ENCODE measurements at regions not wholly inside any gene's neighbourhood (a gene's known extent, or its start where the extent isn't known, plus 50 kb on each side); places are given as distances from the start of the nearest gene placed in this dataset.
"Not testable (repeated sequence)": the region's sequence is repeated elsewhere in the genome, so short reads cannot be mapped to it uniquely, and the experiment has no call there.

GRCh38 chr1:213619026-213619425 is 368.7 kb upstream of the PROX1 start:
- ATAC-seq (no peak), DNase-seq (no peak)
- intact Hi-C loops (cut with DNase I) = no loop called here
- H3K4me3 ChIP-seq = no peak overlapping the region
- H3K27ac ChIP-seq = no peak overlapping the region
- no peaks in the 10 kb centered on the region for H3K4me1 ChIP-seq
- H3K36me3 ChIP-seq = no peaks in the 10 kb centered on the region
- TF ChIP-seq CTCF (IDR thresholded peaks at IDR 0.05) = no peak
- peaks cover 0 to 14% of the 10 kb centered on the region in 2 donors for H3K27me3 ChIP-seq
- H3K9me3 ChIP-seq = no peaks in the 10 kb centered on the region

- ATAC-seq = no peak
- H3K36me3 ChIP-seq = no peaks in the 10 kb centered on the region
- no peak for DNase-seq
- H3K27me3 ChIP-seq = peaks cover 0 to 7% of the 10 kb centered on the region in 2 donors
- H3K4me1 ChIP-seq = no peaks in the 10 kb centered on the region
- TF ChIP-seq CTCF (IDR thresholded peaks at IDR 0.05) = no peak
- H3K27ac ChIP-seq = no peak overlapping the region
- no peak overlapping the region for H3K4me3 ChIP-seq
- peaks cover 0 to 2% of the 10 kb centered on the region in 2 donors for H3K9me3 ChIP-seq
- intact Hi-C loops (cut with DNase I) = no loop called here
Observed at GRCh38 chr1:213621077-213621476, 366.7 kb upstream of the PROX1 start.

- Histone ChIP-seq H3K9me3 (peaks cover 0 to 8% of the 10 kb centered on the region in 2 donors), H3K27me3 (peaks cover 0 to 3% of the 10 kb centered on the region in 2 donors), H3K4me3 (no peak overlapping the region), H3K27ac (no peak overlapping the region), H3K4me1 (no peaks in the 10 kb centered on the region), H3K36me3 (no peaks in the 10 kb centered on the region)
- TF ChIP-seq CTCF (IDR thresholded peaks at IDR 0.05) = no peak
- intact Hi-C loops (cut with DNase I) = no loop called here
- no peak for ATAC-seq
- no peak for DNase-seq
Observed at GRCh38 chr1:213622365-213623063, 365.3 kb upstream of the PROX1 start.

GRCh38 chr1:213623064-213623581 is 364.6 kb upstream of the PROX1 start:
- no peak overlapping the region for H3K4me3 ChIP-seq
- H3K36me3 ChIP-seq = no peaks in the 10 kb centered on the region
- peaks cover 0 to 3% of the 10 kb centered on the region in 2 donors for H3K27me3 ChIP-seq
- H3K27ac ChIP-seq = no peak overlapping the region
- ATAC-seq = no peak
- H3K9me3 ChIP-seq = peaks cover 0 to 9% of the 10 kb centered on the region in 2 donors
- TF ChIP-seq CTCF (IDR thresholded peaks at IDR 0.05) = no peak
- no peak for DNase-seq
- intact Hi-C loops (cut with DNase I) = no loop called here
- H3K4me1 ChIP-seq = no peaks in the 10 kb centered on the region

- ATAC-seq (no peak), DNase-seq (no peak)
- Histone ChIP-seq H3K4me1 (no peaks in the 10 kb centered on the region), H3K27ac (no peak overlapping the region), H3K27me3 (peaks cover 0 to 3% of the 10 kb centered on the region in 2 donors), H3K4me3 (no peak overlapping the region), H3K9me3 (peaks cover 0 to 9% of the 10 kb centered on the region in 2 donors), H3K36me3 (no peaks in the 10 kb centered on the region)
- TF ChIP-seq CTCF (IDR thresholded peaks at IDR 0.05) = no peak
- intact Hi-C loops (cut with DNase I) = no loop called here
Observed at GRCh38 chr1:213623862-213624261, 363.9 kb upstream of the PROX1 start.

GRCh38 chr1:213636778-213637177 is 351.0 kb upstream of the PROX1 start:
- H3K9me3 ChIP-seq; ATAC-seq; H3K4me1 ChIP-seq; H3K4me3 ChIP-seq; H3K27me3 ChIP-seq; intact Hi-C loops (cut with DNase I); H3K36me3 ChIP-seq; DNase-seq; H3K27ac ChIP-seq: not testable (repeated sequence)

All from left lung (tissue), 4 donors.